NT2/D1 (cell line): ENCODE measurements at regions not wholly inside any gene's neighbourhood (a gene's known extent, or its start where the extent isn't known, plus 50 kb on each side); places are given as distances from the start of the nearest gene placed in this dataset.

Experiments
- SUZ12 ChIP-seq: IDR thresholded peaks from 2 replicates; pipeline ENCODE4 v1.6.1; 2011; ENCODE audit not compliant: insufficient read length, insufficient read depth; ENCODE audit errors: extremely low read depth
- YY1 ChIP-seq: IDR thresholded peaks from 2 replicates; pipeline ENCODE4 v1.6.1; 2011; ENCODE audit not compliant: insufficient read length, insufficient read depth
- ZNF274 ChIP-seq: IDR thresholded peaks from 2 replicates; pipeline ENCODE4 v1.6.1; 2011; ENCODE audit warnings: mild to moderate bottlenecking, low read depth, low read length

DNA sequence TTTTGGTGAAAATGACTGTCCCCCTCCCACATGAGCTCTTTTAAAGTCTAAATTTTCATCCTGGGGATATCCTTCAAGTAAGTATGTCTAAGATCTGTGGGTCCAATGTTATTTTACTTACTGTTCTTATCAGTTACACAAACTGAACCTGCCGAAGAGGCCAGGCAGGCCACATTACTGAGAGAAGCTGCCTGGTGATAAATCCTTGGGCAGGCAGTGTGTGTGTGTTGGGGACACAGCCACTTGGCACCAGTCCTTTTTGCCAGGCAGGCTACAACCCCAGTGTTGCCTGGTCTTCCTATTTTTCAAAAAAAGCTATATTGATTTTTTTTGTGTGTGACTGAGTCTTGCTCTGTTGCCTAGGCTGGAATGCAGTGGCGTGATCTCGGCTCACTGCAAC lies 50.6 kb upstream of the RASA2 start:
- TF ChIP-seq SUZ12 (no peak), ZNF274 (no peak), YY1 (no peak)
